ENCODE measurements at regions not wholly inside any gene's neighbourhood (a gene's known extent, or its start where the extent isn't known, plus 50 kb on each side); places are given as distances from the start of the nearest gene placed in this dataset.

DNA sequence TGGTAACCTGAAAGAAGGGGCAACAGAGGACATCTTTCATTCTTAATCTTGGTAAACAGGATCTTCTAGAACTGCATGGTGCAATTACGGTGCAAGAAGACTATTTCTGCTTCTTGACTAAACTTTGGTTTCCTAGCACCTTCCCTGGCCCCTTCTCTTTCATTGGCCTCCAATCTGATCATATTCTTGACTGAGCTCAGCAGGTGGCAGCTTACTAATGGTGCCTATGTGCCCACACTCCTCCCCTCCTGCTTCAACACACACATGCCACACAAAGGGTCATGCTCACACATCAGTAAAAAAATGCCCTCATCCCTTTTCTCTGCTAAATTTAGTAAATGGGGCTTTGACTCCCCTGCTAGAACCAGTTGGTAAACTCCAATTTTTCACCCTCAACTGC is 400.5 kb upstream of the MAOA start:
- TF ChIP-seq POLR2A (IDR thresholded peaks at IDR 0.05): no peak
- no peak for TF ChIP-seq CTCF (IDR thresholded peaks at IDR 0.05)
- no peak for TF ChIP-seq EP300 (IDR thresholded peaks at IDR 0.05)
